ENCODE measurements at regions not wholly inside any gene's neighbourhood (a gene's known extent, or its start where the extent isn't known, plus 50 kb on each side); places are given as distances from the start of the nearest gene placed in this dataset.

DNA sequence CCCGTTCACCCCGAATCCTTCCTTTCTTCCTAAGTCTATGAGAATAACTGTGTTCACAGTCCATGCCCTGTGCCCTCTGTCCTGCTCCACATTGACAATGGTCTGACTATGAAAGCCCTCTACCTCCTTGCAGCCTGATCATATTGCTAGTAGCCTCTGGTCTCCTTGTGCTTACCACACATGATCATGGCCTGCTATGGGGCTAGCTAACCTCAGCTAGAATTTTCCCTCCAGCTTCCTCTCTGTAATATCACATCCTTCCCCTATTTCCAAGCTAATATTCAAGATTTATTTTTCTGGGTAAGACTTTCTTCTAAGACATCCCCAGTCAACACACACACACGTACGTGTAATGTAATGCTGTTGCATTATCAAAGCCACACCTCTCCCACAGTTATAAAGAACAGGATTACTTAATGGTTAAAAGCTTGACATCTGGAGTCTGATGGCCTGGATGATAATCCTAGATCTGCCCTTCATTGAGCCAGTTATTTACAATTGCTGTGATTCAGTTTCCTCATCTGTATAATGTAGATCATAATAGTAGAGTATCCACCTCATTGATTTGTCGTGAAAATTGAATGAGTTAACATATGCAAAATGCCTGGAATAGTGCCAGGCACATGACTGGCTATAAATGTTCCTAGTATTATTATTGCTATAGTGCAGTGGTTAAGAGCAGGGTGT lies 214.4 kb upstream of the BLID start:
- TF ChIP-seq CTCF (IDR thresholded peaks at IDR 0.05 in 8 of 11, conservative IDR thresholded peaks at IDR 0.05 in 3 of 11): no peak
- TF ChIP-seq POLR2A (IDR thresholded peaks at IDR 0.05): no peak
- no peak for TF ChIP-seq POLR2AphosphoS5 (IDR thresholded peaks at IDR 0.05)
